Lower leg skin (tissue), 4 donors: ENCODE measurements at regions not wholly inside any gene's neighbourhood (a gene's known extent, or its start where the extent isn't known, plus 50 kb on each side); places are given as distances from the start of the nearest gene placed in this dataset.

Source experiments
- DNase-seq, 2 donors: peaks; one replicate each; pipeline ENCODE4 v3.0.0-alpha.2; 2019; ENCODE audit warnings: low spot score in 2 of 2
- H3K4me3 ChIP-seq: fragments of 200-600 bp; sonication (generic); 2 replicates; pipeline ENCODE4 v1.5.1; 2017; ENCODE audit warnings: mild to moderate bottlenecking, low read depth; ENCODE audit not compliant: poor library complexity, severe bottlenecking
- POLR2A ChIP-seq, 2 donors: fragments of 450-650 bp; IDR thresholded peaks; one replicate each; pipeline ENCODE4 v1.6.1; 2016 to 2017; ENCODE audit warnings: antibody characterized with exemption in 2 of 2, mild to moderate bottlenecking in 1 of 2, moderate library complexity in 1 of 2
- WGBS, 2 donors: methylation state at CpG; one replicate each; pipeline ENCODE4 v1.1.5; 2018; 5-methylcytosine and 5-hydroxymethylcytosine counted together
- intact Hi-C: fragments of 100-400 bp; cut with DNase I; formaldehyde crosslinking; loops from one replicate; pipeline ENCODE4 v1.15.0; 2023; ENCODE audit warnings: low total_unique reads
- TF ChIP-seq, protein P1 (sequence below), 3 donors: fragments of 450-650 bp; IDR thresholded peaks; one replicate each; pipeline ENCODE4 v1.5.1; 2016; ENCODE audit warnings: antibody characterized with exemption in 3 of 3, mild to moderate bottlenecking in 3 of 3, moderate library complexity in 2 of 3

DNA sequence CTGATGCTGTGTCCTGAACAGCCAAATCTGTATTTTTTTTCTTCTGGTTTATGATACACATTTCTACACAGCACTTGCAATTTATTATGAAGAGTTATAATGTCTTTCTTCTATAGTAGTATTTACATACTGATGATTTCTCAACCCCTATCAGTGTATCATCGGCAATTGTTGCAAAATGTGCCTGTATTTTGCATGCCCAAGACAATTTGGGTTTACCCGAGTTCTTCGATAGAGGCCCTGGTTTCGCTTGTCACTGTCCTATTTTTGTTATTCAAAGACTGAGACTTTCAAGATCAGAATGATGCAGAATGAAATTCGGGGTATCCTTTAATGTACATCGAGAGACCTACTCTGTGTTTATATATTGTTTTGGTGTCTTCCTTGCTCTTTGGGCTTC is 184.5 kb upstream of the PRSS58 start:
- H3K4me3 ChIP-seq: no peak overlapping the region
- intact Hi-C loops: no loop called here
- DNase-seq: no peak
- 87 to 91% methylated on average over 6 of the region's 6 CpGs for WGBS, 2 donors
- no peak for TF ChIP-seq POLR2A (IDR thresholded peaks at IDR 0.05)
- TF ChIP-seq, protein P1, sequence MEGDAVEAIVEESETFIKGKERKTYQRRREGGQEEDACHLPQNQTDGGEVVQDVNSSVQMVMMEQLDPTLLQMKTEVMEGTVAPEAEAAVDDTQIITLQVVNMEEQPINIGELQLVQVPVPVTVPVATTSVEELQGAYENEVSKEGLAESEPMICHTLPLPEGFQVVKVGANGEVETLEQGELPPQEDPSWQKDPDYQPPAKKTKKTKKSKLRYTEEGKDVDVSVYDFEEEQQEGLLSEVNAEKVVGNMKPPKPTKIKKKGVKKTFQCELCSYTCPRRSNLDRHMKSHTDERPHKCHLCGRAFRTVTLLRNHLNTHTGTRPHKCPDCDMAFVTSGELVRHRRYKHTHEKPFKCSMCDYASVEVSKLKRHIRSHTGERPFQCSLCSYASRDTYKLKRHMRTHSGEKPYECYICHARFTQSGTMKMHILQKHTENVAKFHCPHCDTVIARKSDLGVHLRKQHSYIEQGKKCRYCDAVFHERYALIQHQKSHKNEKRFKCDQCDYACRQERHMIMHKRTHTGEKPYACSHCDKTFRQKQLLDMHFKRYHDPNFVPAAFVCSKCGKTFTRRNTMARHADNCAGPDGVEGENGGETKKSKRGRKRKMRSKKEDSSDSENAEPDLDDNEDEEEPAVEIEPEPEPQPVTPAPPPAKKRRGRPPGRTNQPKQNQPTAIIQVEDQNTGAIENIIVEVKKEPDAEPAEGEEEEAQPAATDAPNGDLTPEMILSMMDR (IDR thresholded peaks at IDR 0.05): no peak

DNA sequence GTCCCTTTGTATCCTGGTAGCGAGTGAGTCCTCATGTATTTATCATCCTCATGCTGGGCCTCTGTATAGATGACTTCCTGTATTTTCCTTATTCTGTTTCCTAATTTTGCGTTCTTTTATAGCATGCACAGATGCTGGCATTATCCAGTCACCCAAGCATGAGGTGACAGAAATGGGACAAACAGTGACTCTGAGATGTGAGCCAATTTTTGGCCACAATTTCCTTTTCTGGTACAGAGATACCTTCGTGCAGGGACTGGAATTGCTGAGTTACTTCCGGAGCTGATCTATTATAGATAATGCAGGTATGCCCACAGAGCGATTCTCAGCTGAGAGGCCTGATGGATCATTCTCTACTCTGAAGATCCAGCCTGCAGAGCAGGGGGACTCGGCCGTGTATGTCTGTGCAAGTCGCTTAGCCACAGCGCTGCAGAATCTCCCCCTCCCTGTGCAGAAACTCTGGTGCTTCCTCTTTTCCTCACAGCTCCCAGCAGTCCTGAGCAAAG is 183.1 kb upstream of the PRSS58 start:
- DNase-seq: no peak
- no peak overlapping the region for H3K4me3 ChIP-seq
- intact Hi-C loops: no loop called here
- TF ChIP-seq, protein P1 (IDR thresholded peaks at IDR 0.05): no peak
- no peak for TF ChIP-seq POLR2A (IDR thresholded peaks at IDR 0.05)
- WGBS, 2 donors: 52 to 55% methylated on average over 9 of the region's 9 CpGs

DNA sequence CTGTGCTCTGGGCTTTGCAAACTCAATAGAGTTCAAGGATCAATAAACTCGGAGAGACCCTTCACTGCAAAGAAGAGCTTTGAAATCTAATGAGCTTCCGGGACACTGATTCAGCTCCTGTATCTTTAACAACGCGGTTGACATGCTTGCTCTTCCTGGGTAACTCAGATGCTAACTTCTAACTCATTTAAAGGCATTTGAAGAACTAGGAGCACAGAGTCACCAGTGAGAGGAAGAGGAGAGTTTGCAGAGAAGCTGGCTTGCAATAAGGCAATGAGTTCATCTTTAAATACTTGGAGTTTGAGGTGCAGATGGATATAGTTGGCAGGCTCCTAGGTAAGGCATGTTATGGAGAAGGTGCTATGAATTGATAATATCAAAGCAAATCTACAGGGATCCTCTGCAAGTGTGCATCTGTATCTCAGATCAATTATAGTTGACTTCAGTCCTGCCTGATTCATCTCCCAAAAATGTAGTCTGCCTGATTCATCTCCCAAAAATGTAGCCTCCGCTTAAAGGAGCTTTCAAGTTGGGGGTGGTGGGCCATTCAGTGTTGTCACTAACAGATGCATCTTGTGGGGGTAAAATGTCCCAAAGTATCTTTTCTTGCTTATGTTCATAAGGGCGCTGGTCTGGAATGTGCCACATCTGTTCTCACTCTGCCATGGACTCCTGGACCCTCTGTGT is 182.5 kb upstream of the PRSS58 start:
- no peak overlapping the region for H3K4me3 ChIP-seq
- TF ChIP-seq, protein P1 (IDR thresholded peaks at IDR 0.05): no peak
- no peak for TF ChIP-seq POLR2A (IDR thresholded peaks at IDR 0.05)
- DNase-seq: no peak
- intact Hi-C loops: no loop called here
- 70 to 75% methylated on average over 6 of the region's 6 CpGs for WGBS, 2 donors

DNA sequence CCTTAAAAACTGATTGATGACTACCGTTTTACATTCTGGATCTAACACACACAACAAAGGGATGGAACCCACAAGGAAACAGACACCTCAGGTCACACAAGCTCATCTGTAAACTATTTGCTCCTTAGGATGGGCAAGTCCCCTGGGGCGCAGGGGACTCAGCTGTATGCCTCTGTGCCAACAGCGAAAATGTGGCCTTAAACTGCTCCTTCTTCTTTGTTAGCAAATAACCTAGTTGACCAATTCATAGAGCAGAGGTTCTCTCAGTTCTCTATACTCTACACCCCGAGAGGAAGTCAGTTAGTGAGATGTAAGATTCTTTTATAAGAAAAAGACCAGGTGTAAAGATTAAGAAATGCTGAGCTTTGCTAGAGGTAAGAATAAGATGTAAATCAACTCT is 181.9 kb upstream of the PRSS58 start:
- DNase-seq: no peak
- no peak overlapping the region for H3K4me3 ChIP-seq
- TF ChIP-seq, protein P1 (IDR thresholded peaks at IDR 0.05): no peak
- no peak for TF ChIP-seq POLR2A (IDR thresholded peaks at IDR 0.05)
- 87 to 91% methylated on average over 4 of the region's 4 CpGs for WGBS, 2 donors
- intact Hi-C loops: no loop called here

DNA sequence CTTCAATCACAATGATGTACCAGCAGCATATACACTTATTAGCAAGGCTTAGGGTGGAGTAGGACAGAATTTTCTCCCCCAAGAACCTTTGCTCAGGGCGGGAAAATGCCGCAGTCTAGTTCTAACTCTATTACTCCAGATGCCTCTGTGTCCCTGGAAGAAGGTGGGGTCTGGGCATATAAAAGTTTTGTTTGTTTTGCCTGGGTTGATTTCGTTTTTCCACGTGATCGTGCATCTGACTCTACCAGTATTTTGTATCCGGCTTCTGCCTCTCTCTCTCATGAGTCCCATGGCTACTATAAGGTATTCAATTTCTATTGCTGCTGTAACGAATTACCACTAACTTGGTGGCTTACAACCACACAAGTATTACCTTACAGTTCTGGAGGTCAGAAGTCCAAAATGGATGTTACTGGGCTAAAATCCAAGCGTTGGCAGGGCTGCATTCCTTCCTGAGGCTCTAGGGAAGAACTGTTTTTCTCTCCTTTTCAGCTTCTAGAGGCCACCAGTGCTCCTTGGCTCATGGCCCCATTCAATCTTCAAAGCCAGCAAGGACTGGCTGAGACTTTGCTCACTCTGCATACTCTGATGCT is 181.2 kb upstream of the PRSS58 start:
- 68 to 70% methylated on average over 8 of the region's 8 CpGs for WGBS, 2 donors
- no peak for DNase-seq
- intact Hi-C loops: no loop called here
- no peak overlapping the region for H3K4me3 ChIP-seq
- TF ChIP-seq, protein P1 (IDR thresholded peaks at IDR 0.05): no peak
- TF ChIP-seq POLR2A (IDR thresholded peaks at IDR 0.05): no peak
